ENCODE measurements at regions not wholly inside any gene's neighbourhood (a gene's known extent, or its start where the extent isn't known, plus 50 kb on each side); places are given as distances from the start of the nearest gene placed in this dataset.

GRCh38 chr2:207283356-207283755, 117.6 kb upstream of the KLF7 start:
- H3K36me3 ChIP-seq (ENCODE audit: control insufficient read depth in 4 of 4, insufficient read depth in 3 of 4, low read depth in 1 of 4, low read length in 3 of 4), result no peaks in the 10 kb centered on the region
- H3K4me3 ChIP-seq (ENCODE audit: low read depth in 1 of 3, low read length in 3 of 3), result no peak overlapping the region
- H3K9ac ChIP-seq (ENCODE audit: low read depth in 1 of 2, low read length in 2 of 2), result no peak overlapping the region
- no peaks in the 10 kb centered on the region for H3K27me3 ChIP-seq (ENCODE audit: control insufficient read depth in 4 of 4, insufficient read depth in 4 of 4, low read length in 3 of 4)
- H3K27ac ChIP-seq (ENCODE audit: low read depth in 1 of 2, low read length in 2 of 2), result no peak overlapping the region
- no peak for DNase-seq (ENCODE audit: low spot score)
- 78% methylated on average over 1 of the region's 1 CpG for WGBS
- no peak for TF ChIP-seq FOXA2 (IDR thresholded peaks at IDR 0.05)
- TF ChIP-seq RAD21 (IDR thresholded peaks at IDR 0.05), result peak; percentile 32 to 42
- TF ChIP-seq CTCF (IDR thresholded peaks at IDR 0.05; ENCODE audit: low read depth, low read length, missing input control), result peak; percentile 4
- no peaks in the 10 kb centered on the region for H3K4me1 ChIP-seq (ENCODE audit: control insufficient read depth in 4 of 4, insufficient read depth in 4 of 4, low read length in 3 of 4)
- no peaks in the 10 kb centered on the region for H3K9me3 ChIP-seq (ENCODE audit: control insufficient read depth in 4 of 4, low read length in 3 of 4)

- Histone ChIP-seq H3K36me3 (ENCODE audit: control insufficient read depth in 4 of 4, insufficient read depth in 3 of 4, low read depth in 1 of 4, low read length in 3 of 4) (no peaks in the 10 kb centered on the region), H3K9me3 (ENCODE audit: control insufficient read depth in 4 of 4, low read length in 3 of 4) (no peaks in the 10 kb centered on the region), H3K27me3 (ENCODE audit: control insufficient read depth in 4 of 4, insufficient read depth in 4 of 4, low read length in 3 of 4) (no peaks in the 10 kb centered on the region), H3K9ac (ENCODE audit: low read depth in 1 of 2, low read length in 2 of 2) (no peak overlapping the region), H3K4me1 (ENCODE audit: control insufficient read depth in 4 of 4, insufficient read depth in 4 of 4, low read length in 3 of 4) (no peaks in the 10 kb centered on the region), H3K4me3 (ENCODE audit: low read depth in 1 of 3, low read length in 3 of 3) (no peak overlapping the region), H3K27ac (ENCODE audit: low read depth in 1 of 2, low read length in 2 of 2) (no peak overlapping the region)
- DNase-seq (ENCODE audit: low spot score), result no peak
- 88% methylated on average over 5 of the region's 5 CpGs for WGBS
- TF ChIP-seq REST (IDR thresholded peaks at IDR 0.05) (no peak), HNF4A (conservative IDR thresholded peaks at IDR 0.05) (no peak), RAD21 (IDR thresholded peaks at IDR 0.05) (no peak)
These were observed 119.1 kb upstream of the KLF7 start for GRCh38 chr2:207284556-207285472.

GRCh38 chr2:207285473-207285815, 119.7 kb upstream of the KLF7 start:
- H3K4me1 ChIP-seq (ENCODE audit: control insufficient read depth in 4 of 4, insufficient read depth in 4 of 4, low read length in 3 of 4), result no peaks in the 10 kb centered on the region
- no peak for DNase-seq (ENCODE audit: low spot score)
- 75% methylated on average over 3 of the region's 3 CpGs for WGBS

More at GRCh38 chr2:207285473-207285815, 119.7 kb upstream of the KLF7 start:
- Histone ChIP-seq H3K36me3 (ENCODE audit: control insufficient read depth in 4 of 4, insufficient read depth in 3 of 4, low read depth in 1 of 4, low read length in 3 of 4) (no peaks in the 10 kb centered on the region), H3K4me3 (ENCODE audit: low read depth in 1 of 3, low read length in 3 of 3) (no peak overlapping the region), H3K9me3 (ENCODE audit: control insufficient read depth in 4 of 4, low read length in 3 of 4) (no peaks in the 10 kb centered on the region), H3K9ac (ENCODE audit: low read depth in 1 of 2, low read length in 2 of 2) (no peak overlapping the region), H3K27ac (ENCODE audit: low read depth in 1 of 2, low read length in 2 of 2) (no peak overlapping the region), H3K27me3 (ENCODE audit: control insufficient read depth in 4 of 4, insufficient read depth in 4 of 4, low read length in 3 of 4) (no peaks in the 10 kb centered on the region)
- TF ChIP-seq FOXA2 (IDR thresholded peaks at IDR 0.05), result no peak
- TF ChIP-seq GABPA (IDR thresholded peaks at IDR 0.05 in 1 of 2, conservative IDR thresholded peaks at IDR 0.05 in 1 of 2), result no peak
- TF ChIP-seq SP1 (IDR thresholded peaks at IDR 0.05), result no peak
- TF ChIP-seq REST (IDR thresholded peaks at IDR 0.05), result no peak
- no peak for TF ChIP-seq CTCF (IDR thresholded peaks at IDR 0.05; ENCODE audit: low read depth, low read length, missing input control)
- TF ChIP-seq FOXA1 (IDR thresholded peaks at IDR 0.05), result no peak
- TF ChIP-seq YY1 (IDR thresholded peaks at IDR 0.05), result no peak
- TF ChIP-seq ATF3 (IDR thresholded peaks at IDR 0.05), result no peak

Data from liver (tissue), 8 donors.